BE2C (cell line): ENCODE measurements at regions not wholly inside any gene's neighbourhood (a gene's known extent, or its start where the extent isn't known, plus 50 kb on each side); places are given as distances from the start of the nearest gene placed in this dataset.
"Not testable (repeated sequence)": the region's sequence is repeated elsewhere in the genome, so short reads cannot be mapped to it uniquely, and the experiment has no call there.

Experiments
- DNase-seq: peaks from one replicate; pipeline ENCODE4 v3.0.0-alpha.2; 2020
- H3K27me3 ChIP-seq: fragments of 250-450 bp; sonication (Bioruptor Pico); 2 replicates; pipeline ENCODE4 v1.5.1; 2020; ENCODE audit warnings: mild to moderate bottlenecking
- H3K36me3 ChIP-seq: fragments of 250-450 bp; sonication (Bioruptor Pico); 2 replicates; pipeline ENCODE4 v1.5.1; 2020; ENCODE audit warnings: mild to moderate bottlenecking
- H3K4me1 ChIP-seq: fragments of 250-450 bp; sonication (Bioruptor Pico); 2 replicates; pipeline ENCODE4 v1.5.1; 2020
- H3K4me3 ChIP-seq: 2 replicates; pipeline ENCODE4 v1.5.1; 2011; ENCODE audit warnings: low read depth, low read length
- H3K9me3 ChIP-seq: fragments of 250-450 bp; sonication (Bioruptor Pico); 2 replicates; pipeline ENCODE4 v1.5.1; 2020
- TF ChIP-seq, protein P1 (sequence below): IDR thresholded peaks from 2 replicates; pipeline ENCODE4 v1.5.1; 2012; ENCODE audit warnings: mild to moderate bottlenecking, low read depth, low read length

DNA sequence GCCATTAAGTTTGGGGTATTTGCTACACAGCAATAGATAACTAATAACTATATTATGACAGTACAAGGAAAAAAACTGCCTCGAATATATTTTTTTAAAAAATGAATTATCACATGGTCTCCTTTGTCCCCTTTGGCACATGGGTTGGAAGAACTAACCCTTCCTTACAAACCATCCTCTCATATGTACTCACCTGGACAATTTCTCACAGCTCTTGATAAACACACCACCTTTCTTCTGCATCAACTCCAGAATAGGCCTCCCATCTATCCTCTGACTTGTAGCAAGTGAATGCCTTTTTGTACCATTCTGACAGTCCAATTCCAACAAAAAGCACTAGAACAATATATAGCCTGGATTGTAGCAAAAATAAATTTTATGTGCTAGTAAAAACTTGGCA, 78.7 kb upstream of the LARP1 start:
- no peaks in the 10 kb centered on the region for H3K36me3 ChIP-seq
- H3K4me1 ChIP-seq, result no peaks in the 10 kb centered on the region
- H3K27me3 ChIP-seq, result no peaks in the 10 kb centered on the region
- no peaks in the 10 kb centered on the region for H3K9me3 ChIP-seq
- DNase-seq, result no peak
- no peak overlapping the region for H3K4me3 ChIP-seq
- TF ChIP-seq, protein P1, sequence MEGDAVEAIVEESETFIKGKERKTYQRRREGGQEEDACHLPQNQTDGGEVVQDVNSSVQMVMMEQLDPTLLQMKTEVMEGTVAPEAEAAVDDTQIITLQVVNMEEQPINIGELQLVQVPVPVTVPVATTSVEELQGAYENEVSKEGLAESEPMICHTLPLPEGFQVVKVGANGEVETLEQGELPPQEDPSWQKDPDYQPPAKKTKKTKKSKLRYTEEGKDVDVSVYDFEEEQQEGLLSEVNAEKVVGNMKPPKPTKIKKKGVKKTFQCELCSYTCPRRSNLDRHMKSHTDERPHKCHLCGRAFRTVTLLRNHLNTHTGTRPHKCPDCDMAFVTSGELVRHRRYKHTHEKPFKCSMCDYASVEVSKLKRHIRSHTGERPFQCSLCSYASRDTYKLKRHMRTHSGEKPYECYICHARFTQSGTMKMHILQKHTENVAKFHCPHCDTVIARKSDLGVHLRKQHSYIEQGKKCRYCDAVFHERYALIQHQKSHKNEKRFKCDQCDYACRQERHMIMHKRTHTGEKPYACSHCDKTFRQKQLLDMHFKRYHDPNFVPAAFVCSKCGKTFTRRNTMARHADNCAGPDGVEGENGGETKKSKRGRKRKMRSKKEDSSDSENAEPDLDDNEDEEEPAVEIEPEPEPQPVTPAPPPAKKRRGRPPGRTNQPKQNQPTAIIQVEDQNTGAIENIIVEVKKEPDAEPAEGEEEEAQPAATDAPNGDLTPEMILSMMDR, result no peak

DNA sequence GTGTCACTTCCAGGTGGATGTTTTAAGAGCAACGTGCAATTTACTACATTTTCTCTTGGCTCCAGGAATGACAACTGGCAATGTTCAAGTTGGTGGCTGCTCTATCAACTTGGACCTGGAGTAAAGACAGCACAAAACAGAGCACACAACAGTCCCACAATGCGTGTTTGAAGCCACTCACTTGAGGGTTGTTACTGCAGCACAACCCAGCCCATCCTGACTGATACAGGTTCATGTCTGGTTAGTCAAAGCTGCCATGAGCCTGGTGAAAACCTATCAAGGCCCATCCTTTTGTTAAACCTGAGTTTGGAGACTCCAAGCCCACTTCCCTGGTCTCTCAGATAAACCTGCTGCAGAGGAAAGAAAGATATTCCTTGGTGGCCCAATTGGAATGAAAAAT, 81.1 kb upstream of the LARP1 start:
- TF ChIP-seq, protein P1, result no peak
- Histone ChIP-seq H3K4me1 (no peaks in the 10 kb centered on the region), H3K36me3 (no peaks in the 10 kb centered on the region), H3K27me3 (no peaks in the 10 kb centered on the region), H3K9me3 (no peaks in the 10 kb centered on the region; the same call in 1 of the 2 replicates), H3K4me3 (no peak overlapping the region)
- DNase-seq, result no peak

DNA sequence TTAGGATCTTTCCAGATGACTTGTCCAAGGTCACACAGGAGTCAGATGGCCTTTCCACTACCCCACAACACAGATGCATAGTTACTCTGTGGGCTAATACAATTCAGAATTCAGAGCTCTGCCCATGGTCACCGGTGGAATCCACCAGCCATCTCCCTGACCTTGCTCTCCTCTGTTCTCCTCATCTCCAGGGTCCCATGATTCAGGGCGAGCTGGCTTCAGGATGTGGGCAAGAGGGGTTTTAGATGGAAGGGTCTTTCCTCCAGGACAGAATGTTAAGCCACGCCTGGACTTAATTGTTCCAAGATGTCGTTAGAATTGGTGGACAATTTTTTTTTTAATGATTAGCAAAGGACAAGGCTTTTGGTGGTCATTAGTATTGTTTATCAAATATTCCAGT, 81.7 kb upstream of the LARP1 start:
- Histone ChIP-seq H3K36me3 (no peaks in the 10 kb centered on the region), H3K27me3 (no peaks in the 10 kb centered on the region), H3K4me3 (no peak overlapping the region), H3K4me1 (no peaks in the 10 kb centered on the region), H3K9me3 (no peaks in the 10 kb centered on the region; the same call in none of the 2 replicates)
- TF ChIP-seq, protein P1, result no peak
- no peak for DNase-seq

DNA sequence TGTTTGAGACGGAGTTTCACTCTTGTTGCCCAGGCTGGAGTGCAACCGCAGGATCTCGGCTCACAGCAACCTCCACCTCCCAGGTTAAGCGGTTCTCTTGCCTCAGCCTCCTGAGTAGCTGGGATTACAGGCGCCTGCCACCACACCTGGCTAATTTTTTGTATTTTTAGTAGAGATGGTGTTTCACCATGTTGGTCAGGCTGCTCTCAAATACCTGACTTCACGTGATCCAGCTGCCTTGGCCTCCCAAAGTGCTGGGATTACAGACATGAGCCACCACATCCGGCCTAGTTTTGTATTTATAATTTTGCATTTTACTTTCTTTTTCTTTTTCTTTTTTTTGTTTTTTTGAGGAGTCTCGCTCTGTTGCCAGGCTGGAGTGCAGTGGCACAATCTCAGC, 85.3 kb upstream of the LARP1 start:
- H3K4me1 ChIP-seq, DNase-seq, H3K9me3 ChIP-seq, H3K36me3 ChIP-seq, H3K27me3 ChIP-seq, H3K4me3 ChIP-seq: not testable (repeated sequence)

DNA sequence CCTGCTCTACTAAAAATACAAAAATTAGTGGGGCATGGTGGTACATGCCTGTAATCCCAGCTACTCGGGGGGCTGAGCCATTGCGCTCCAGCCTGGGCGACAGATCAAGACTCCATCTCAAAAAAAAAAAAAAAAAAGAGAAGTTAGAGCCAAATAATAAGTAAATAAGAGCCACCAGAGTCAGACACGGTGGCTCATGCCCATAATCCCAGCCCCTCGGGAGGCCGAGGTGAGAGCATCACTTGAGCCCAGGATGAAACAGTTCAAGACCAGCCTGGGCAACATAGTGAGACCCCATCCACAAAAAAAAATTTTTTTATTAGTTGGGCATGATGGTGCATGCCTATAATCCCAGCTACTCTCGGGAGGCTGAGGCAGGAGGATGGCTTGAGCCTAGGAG, 85.8 kb upstream of the LARP1 start:
- no peak for DNase-seq
- TF ChIP-seq, protein P1, result no peak
- H3K9me3 ChIP-seq, result peaks cover 6% of the 10 kb centered on the region
- H3K4me3 ChIP-seq, result no peak overlapping the region
- H3K27me3 ChIP-seq, result no peaks in the 10 kb centered on the region
- H3K36me3 ChIP-seq, result no peaks in the 10 kb centered on the region
- no peaks in the 10 kb centered on the region for H3K4me1 ChIP-seq

DNA sequence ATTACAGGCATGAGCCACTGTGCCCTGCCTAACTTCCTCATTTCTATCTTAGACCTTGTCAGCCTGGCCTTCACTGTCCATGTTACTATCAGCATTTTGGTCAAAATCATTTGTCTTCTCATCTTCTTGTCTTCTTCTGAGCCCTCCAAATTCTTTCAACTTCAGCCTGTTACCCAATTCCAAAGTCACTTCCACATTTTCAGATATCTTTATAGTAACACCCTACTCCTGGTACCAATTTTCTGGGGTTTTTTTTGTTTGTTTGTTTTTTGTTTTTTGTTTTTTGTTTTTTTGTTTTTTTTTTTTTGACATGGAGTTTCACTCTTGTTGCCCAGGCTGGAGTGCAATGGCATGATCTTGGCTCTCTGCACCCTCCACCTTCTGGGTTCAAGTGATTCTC, 90.3 kb upstream of the LARP1 start:
- no peaks in the 10 kb centered on the region for H3K36me3 ChIP-seq
- H3K4me1 ChIP-seq, result no peaks in the 10 kb centered on the region
- no peaks in the 10 kb centered on the region for H3K27me3 ChIP-seq
- peaks cover 6% of the 10 kb centered on the region for H3K9me3 ChIP-seq
- TF ChIP-seq, protein P1, result no peak
- no peak for DNase-seq
- no peak overlapping the region for H3K4me3 ChIP-seq

DNA sequence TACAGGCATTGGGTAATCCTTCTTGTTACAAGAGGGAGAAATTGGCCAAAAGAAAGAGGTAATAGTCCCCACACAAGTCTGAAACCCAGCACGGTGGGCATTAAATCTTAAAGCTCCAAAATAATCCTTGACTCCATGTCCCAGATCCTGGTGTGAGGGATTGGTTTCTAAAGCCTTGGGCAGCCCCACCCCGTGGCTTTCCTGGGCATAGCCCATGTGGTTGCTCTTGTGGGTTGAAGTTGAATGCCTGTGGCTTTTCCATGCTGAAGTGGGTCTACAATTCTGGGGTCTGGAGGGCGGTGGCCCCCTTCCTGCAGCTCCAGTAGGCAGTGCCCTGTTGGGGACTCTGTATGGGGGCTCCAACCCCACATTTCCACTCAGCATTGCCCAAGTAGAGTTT, 91.8 kb upstream of the LARP1 start:
- Histone ChIP-seq H3K9me3 (peaks cover 5% of the 10 kb centered on the region), H3K4me1 (no peaks in the 10 kb centered on the region), H3K36me3 (no peaks in the 10 kb centered on the region), H3K4me3 (no peak overlapping the region), H3K27me3 (no peaks in the 10 kb centered on the region)
- DNase-seq, result no peak
- TF ChIP-seq, protein P1, result no peak
